Breast epithelium (tissue), 3 donors: ENCODE measurements at regions not wholly inside any gene's neighbourhood (a gene's known extent, or its start where the extent isn't known, plus 50 kb on each side); places are given as distances from the start of the nearest gene placed in this dataset.
"Not testable (repeated sequence)": the region's sequence is repeated elsewhere in the genome, so short reads cannot be mapped to it uniquely, and the experiment has no call there.

Experiments
- POLR2A ChIP-seq: fragments of 450-650 bp; IDR thresholded peaks from one replicate; pipeline ENCODE4 v1.6.1; 2016; ENCODE audit warnings: antibody characterized with exemption, mild to moderate bottlenecking, moderate library complexity
- POLR2AphosphoS5 ChIP-seq, 3 donors: sonication (generic); formaldehyde crosslinking; IDR thresholded peaks; one replicate each; pipeline ENCODE4 v1.6.1; 2017; ENCODE audit warnings: antibody characterized with exemption in 3 of 3
- TF ChIP-seq, protein P1 (sequence below), 3 donors: fragments of 450-650 bp; IDR thresholded peaks; one replicate each; pipeline ENCODE4 v1.5.1; 2016 to 2017; ENCODE audit warnings: antibody characterized with exemption in 3 of 3, mild to moderate bottlenecking in 3 of 3, moderate library complexity in 3 of 3

DNA sequence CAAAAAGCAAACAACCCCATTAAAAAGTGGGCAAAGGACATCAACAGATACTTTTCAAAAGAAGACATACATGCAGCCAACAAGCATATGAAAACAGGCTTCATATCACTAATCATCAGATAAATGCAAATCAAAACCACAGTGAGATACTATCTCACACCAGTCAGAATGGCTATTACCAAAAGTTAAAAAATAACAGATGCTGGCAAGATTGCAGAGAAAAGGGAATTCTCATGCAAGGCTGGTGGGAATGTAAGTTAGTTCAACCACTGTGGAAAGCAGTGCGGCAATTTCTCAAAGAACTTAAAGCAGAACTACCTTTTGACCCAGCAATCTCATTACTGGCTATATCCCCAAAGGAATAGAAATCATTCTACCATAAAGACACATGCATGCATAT lies 260.8 kb downstream of the C11orf87 start:
- TF ChIP-seq, protein P1, sequence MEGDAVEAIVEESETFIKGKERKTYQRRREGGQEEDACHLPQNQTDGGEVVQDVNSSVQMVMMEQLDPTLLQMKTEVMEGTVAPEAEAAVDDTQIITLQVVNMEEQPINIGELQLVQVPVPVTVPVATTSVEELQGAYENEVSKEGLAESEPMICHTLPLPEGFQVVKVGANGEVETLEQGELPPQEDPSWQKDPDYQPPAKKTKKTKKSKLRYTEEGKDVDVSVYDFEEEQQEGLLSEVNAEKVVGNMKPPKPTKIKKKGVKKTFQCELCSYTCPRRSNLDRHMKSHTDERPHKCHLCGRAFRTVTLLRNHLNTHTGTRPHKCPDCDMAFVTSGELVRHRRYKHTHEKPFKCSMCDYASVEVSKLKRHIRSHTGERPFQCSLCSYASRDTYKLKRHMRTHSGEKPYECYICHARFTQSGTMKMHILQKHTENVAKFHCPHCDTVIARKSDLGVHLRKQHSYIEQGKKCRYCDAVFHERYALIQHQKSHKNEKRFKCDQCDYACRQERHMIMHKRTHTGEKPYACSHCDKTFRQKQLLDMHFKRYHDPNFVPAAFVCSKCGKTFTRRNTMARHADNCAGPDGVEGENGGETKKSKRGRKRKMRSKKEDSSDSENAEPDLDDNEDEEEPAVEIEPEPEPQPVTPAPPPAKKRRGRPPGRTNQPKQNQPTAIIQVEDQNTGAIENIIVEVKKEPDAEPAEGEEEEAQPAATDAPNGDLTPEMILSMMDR (IDR thresholded peaks at IDR 0.05) = not testable (repeated sequence)
- TF ChIP-seq POLR2A; POLR2AphosphoS5 (IDR thresholded peaks at IDR 0.05): not testable (repeated sequence)
